ENCODE measurements at regions not wholly inside any gene's neighbourhood (a gene's known extent, or its start where the extent isn't known, plus 50 kb on each side); places are given as distances from the start of the nearest gene placed in this dataset.

GRCh38 chr2:177068967-177069366 lies 143.6 kb upstream of the HNRNPA3 start:
- Histone ChIP-seq H3K9me3 (ENCODE audit: control extremely low read depth in 1 of 5, control insufficient read depth in 4 of 5, insufficient read depth in 2 of 5, low read depth in 1 of 5, low read length in 4 of 5) (no peaks in the 10 kb centered on the region), H3K27ac (ENCODE audit: insufficient read depth in 1 of 2, low read depth in 1 of 2, low read length in 2 of 2, poor library complexity in 1 of 2, severe bottlenecking in 2 of 2) (no peak overlapping the region), H3K4me1 (ENCODE audit: control extremely low read depth in 1 of 4, control insufficient read depth in 4 of 4, insufficient read depth in 4 of 4, low read length in 3 of 4) (no peaks in the 10 kb centered on the region), H3K4me3 (ENCODE audit: control insufficient read depth in 1 of 7, extremely low read depth in 1 of 7, insufficient read depth in 4 of 7, low read depth in 2 of 7, low read length in 6 of 7) (no peak overlapping the region), H3K27me3 (replicated peaks in 2 of 5; ENCODE audit: control insufficient read depth in 4 of 5, insufficient read depth in 5 of 5, low read length in 4 of 5) (no peaks in the 10 kb centered on the region), H3K36me3 (ENCODE audit: control insufficient read depth in 4 of 4, insufficient read depth in 4 of 4, low read length in 3 of 4) (no peaks in the 10 kb centered on the region)
- ChIA-PET POLR2A (no interaction called here), CTCF (no interaction called here)
- WGBS (ENCODE audit: insufficient coverage) = no CpG with 5 or more reads among the region's 1 CpG
- DNase-seq = no peak

GRCh38 chr2:177072090-177072489 lies 140.5 kb upstream of the HNRNPA3 start:
- Histone ChIP-seq H3K27ac (ENCODE audit: insufficient read depth in 1 of 2, low read depth in 1 of 2, low read length in 2 of 2, poor library complexity in 1 of 2, severe bottlenecking in 2 of 2) (no peak overlapping the region), H3K36me3 (ENCODE audit: control insufficient read depth in 4 of 4, insufficient read depth in 4 of 4, low read length in 3 of 4) (no peaks in the 10 kb centered on the region), H3K9me3 (ENCODE audit: control extremely low read depth in 1 of 5, control insufficient read depth in 4 of 5, insufficient read depth in 2 of 5, low read depth in 1 of 5, low read length in 4 of 5) (no peaks in the 10 kb centered on the region), H3K4me1 (ENCODE audit: control extremely low read depth in 1 of 4, control insufficient read depth in 4 of 4, insufficient read depth in 4 of 4, low read length in 3 of 4) (no peaks in the 10 kb centered on the region), H3K27me3 (replicated peaks in 2 of 5; ENCODE audit: control insufficient read depth in 4 of 5, insufficient read depth in 5 of 5, low read length in 4 of 5) (no peaks in the 10 kb centered on the region), H3K4me3 (ENCODE audit: control insufficient read depth in 1 of 7, extremely low read depth in 1 of 7, insufficient read depth in 4 of 7, low read depth in 2 of 7, low read length in 6 of 7) (no peak overlapping the region)
- POLR2A ChIA-PET = no interaction called here
- CTCF ChIA-PET = interaction anchor here (0.7 to 2.2 kb wide), 3 partner anchors 9 to 30 kb away, joined by 3 to 6 read pairs (median 3); no protein-coding TSS in a partner anchor
- no CpG with 5 or more reads among the region's 2 CpGs for WGBS (ENCODE audit: insufficient coverage)
- DNase-seq = no peak

DNA sequence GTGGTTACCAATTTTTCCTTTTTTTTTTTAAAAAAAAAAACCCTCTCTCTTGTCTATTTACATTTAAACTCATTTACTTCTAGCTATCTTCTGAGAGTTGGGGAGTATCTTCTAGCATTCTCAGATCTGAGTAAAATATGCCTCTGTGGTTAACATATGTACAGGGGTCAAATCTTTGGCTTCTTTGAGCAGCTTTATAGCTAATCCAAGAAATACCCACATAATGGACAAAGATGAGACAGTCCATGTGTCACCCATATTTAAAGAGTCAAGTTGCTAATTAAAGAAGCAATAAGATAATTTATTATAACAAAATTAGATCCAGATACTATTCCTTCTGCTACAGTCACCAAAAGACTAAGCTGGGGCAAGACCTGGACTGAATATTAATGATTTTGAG lies 139.0 kb upstream of the HNRNPA3 start:
- Histone ChIP-seq H3K4me1 (ENCODE audit: control extremely low read depth in 1 of 4, control insufficient read depth in 4 of 4, insufficient read depth in 4 of 4, low read length in 3 of 4) (no peaks in the 10 kb centered on the region), H3K27me3 (replicated peaks in 2 of 5; ENCODE audit: control insufficient read depth in 4 of 5, insufficient read depth in 5 of 5, low read length in 4 of 5) (no peaks in the 10 kb centered on the region), H3K4me3 (ENCODE audit: control insufficient read depth in 1 of 7, extremely low read depth in 1 of 7, insufficient read depth in 4 of 7, low read depth in 2 of 7, low read length in 6 of 7) (no peak overlapping the region), H3K27ac (ENCODE audit: insufficient read depth in 1 of 2, low read depth in 1 of 2, low read length in 2 of 2, poor library complexity in 1 of 2, severe bottlenecking in 2 of 2) (no peak overlapping the region), H3K36me3 (ENCODE audit: control insufficient read depth in 4 of 4, insufficient read depth in 4 of 4, low read length in 3 of 4) (no peaks in the 10 kb centered on the region), H3K9me3 (ENCODE audit: control extremely low read depth in 1 of 5, control insufficient read depth in 4 of 5, insufficient read depth in 2 of 5, low read depth in 1 of 5, low read length in 4 of 5) (no peaks in the 10 kb centered on the region)
- no peak for DNase-seq
- ChIA-PET POLR2A (interaction anchor here (0.6 kb wide), 1 partner anchor 41 kb away, joined by 4 read pairs; no protein-coding TSS in a partner anchor), CTCF (no interaction called here)

DNA sequence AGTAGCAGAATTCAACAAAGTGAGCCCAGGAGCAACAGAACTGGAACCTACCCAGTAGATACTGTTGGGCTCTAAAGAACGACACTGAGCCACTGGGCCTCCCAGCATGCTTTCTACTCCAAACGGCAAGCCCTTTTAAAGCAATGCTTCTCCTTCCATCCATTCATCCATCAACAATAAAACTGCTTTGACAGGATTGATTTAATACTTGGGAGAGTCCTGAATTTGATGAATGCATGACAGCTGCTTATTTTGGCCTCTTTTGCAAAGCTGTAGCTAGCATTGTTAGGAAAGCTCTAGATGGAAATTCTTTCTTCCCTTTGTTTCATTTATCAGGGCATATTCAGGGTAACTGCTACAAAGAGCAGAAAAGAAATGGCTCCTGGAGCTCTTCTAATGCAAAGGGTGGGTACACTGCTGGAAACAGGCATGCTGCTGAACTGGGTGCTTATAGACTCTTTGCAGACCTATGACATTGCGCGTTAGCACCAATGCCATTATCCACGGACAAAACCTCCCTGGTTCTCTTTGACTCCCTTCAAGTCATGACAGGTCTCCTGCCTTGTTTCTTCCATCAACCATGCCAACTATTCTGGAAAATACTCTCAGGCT lies 138.4 kb upstream of the HNRNPA3 start:
- Histone ChIP-seq H3K4me3 (ENCODE audit: control insufficient read depth in 1 of 7, extremely low read depth in 1 of 7, insufficient read depth in 4 of 7, low read depth in 2 of 7, low read length in 6 of 7) (no peak overlapping the region), H3K27ac (ENCODE audit: insufficient read depth in 1 of 2, low read depth in 1 of 2, low read length in 2 of 2, poor library complexity in 1 of 2, severe bottlenecking in 2 of 2) (no peak overlapping the region), H3K27me3 (replicated peaks in 2 of 5; ENCODE audit: control insufficient read depth in 4 of 5, insufficient read depth in 5 of 5, low read length in 4 of 5) (no peaks in the 10 kb centered on the region), H3K9me3 (ENCODE audit: control extremely low read depth in 1 of 5, control insufficient read depth in 4 of 5, insufficient read depth in 2 of 5, low read depth in 1 of 5, low read length in 4 of 5) (no peaks in the 10 kb centered on the region), H3K4me1 (ENCODE audit: control extremely low read depth in 1 of 4, control insufficient read depth in 4 of 4, insufficient read depth in 4 of 4, low read length in 3 of 4) (no peaks in the 10 kb centered on the region), H3K36me3 (ENCODE audit: control insufficient read depth in 4 of 4, insufficient read depth in 4 of 4, low read length in 3 of 4) (no peaks in the 10 kb centered on the region)
- POLR2A ChIA-PET = no interaction called here
- CTCF ChIA-PET = no interaction called here
- no peak for DNase-seq
- 100% methylated on average over 3 of the region's 5 CpGs for WGBS (ENCODE audit: insufficient coverage)

DNA sequence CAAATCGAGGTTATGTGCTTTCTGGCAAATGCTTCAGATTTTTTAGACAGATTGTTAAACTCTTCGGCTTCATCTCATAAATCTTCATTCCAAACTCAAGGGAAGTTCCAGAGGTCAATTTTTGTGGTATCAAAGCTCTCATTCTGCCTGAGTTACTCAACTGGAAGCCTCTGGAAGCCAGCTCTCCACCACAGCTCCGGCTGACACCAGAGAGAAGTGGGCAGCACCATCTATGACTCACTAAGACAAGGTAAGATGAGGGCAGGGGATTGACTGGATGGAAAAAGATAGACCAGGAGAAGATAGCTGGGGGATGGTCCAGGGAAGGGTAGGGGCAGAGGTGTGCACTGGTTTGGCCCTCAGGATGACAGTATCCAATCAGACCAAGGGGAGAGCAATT lies 137.3 kb upstream of the HNRNPA3 start:
- Histone ChIP-seq H3K4me3 (ENCODE audit: control insufficient read depth in 1 of 7, extremely low read depth in 1 of 7, insufficient read depth in 4 of 7, low read depth in 2 of 7, low read length in 6 of 7) (no peak overlapping the region), H3K4me1 (ENCODE audit: control extremely low read depth in 1 of 4, control insufficient read depth in 4 of 4, insufficient read depth in 4 of 4, low read length in 3 of 4) (no peaks in the 10 kb centered on the region), H3K27me3 (replicated peaks in 2 of 5; ENCODE audit: control insufficient read depth in 4 of 5, insufficient read depth in 5 of 5, low read length in 4 of 5) (no peaks in the 10 kb centered on the region), H3K36me3 (ENCODE audit: control insufficient read depth in 4 of 4, insufficient read depth in 4 of 4, low read length in 3 of 4) (no peaks in the 10 kb centered on the region), H3K9me3 (ENCODE audit: control extremely low read depth in 1 of 5, control insufficient read depth in 4 of 5, insufficient read depth in 2 of 5, low read depth in 1 of 5, low read length in 4 of 5) (no peaks in the 10 kb centered on the region), H3K27ac (ENCODE audit: insufficient read depth in 1 of 2, low read depth in 1 of 2, low read length in 2 of 2, poor library complexity in 1 of 2, severe bottlenecking in 2 of 2) (no peak overlapping the region)
- ChIA-PET CTCF (no interaction called here), POLR2A (no interaction called here)
- WGBS (ENCODE audit: insufficient coverage) = 80% methylated on average over 1 of the region's 3 CpGs
- peak in 2 of 3 donors; percentile 25 to 62 for DNase-seq

DNA sequence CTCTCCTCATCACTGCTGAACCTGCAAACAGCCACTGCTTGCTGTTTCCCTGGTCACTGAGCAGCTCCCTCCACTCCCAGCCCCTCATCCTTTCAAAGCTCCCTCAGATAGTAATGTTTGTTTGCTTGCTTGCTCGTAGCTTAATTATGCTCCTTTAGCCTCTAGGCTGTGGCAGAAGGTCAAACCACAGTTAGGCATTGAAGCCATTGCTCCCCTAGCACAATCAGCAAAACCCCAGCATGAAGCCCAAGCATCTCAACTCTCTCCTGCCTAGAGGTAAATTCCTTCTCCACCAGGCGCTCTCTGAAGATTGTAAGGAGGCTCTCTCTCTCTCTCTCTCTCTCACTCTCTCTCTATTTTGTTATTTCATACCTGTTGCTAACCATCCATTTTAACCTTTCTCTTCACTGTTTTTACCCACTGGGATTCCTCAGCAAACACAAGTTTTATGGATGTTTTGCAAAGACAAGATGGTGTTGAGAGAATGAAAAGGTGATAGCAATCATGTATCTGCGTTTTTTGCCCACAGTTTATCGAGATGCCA lies 135.9 kb upstream of the HNRNPA3 start:
- Histone ChIP-seq H3K4me3 (ENCODE audit: control insufficient read depth in 1 of 7, extremely low read depth in 1 of 7, insufficient read depth in 4 of 7, low read depth in 2 of 7, low read length in 6 of 7) (no peak overlapping the region), H3K36me3 (ENCODE audit: control insufficient read depth in 4 of 4, insufficient read depth in 4 of 4, low read length in 3 of 4) (no peaks in the 10 kb centered on the region), H3K27me3 (replicated peaks in 2 of 5; ENCODE audit: control insufficient read depth in 4 of 5, insufficient read depth in 5 of 5, low read length in 4 of 5) (no peaks in the 10 kb centered on the region), H3K4me1 (ENCODE audit: control extremely low read depth in 1 of 4, control insufficient read depth in 4 of 4, insufficient read depth in 4 of 4, low read length in 3 of 4) (no peaks in the 10 kb centered on the region), H3K27ac (ENCODE audit: insufficient read depth in 1 of 2, low read depth in 1 of 2, low read length in 2 of 2, poor library complexity in 1 of 2, severe bottlenecking in 2 of 2) (no peak overlapping the region), H3K9me3 (ENCODE audit: control extremely low read depth in 1 of 5, control insufficient read depth in 4 of 5, insufficient read depth in 2 of 5, low read depth in 1 of 5, low read length in 4 of 5) (no peaks in the 10 kb centered on the region)
- no peak for DNase-seq
- 90% methylated on average over 1 of the region's 4 CpGs for WGBS (ENCODE audit: insufficient coverage)
- ChIA-PET CTCF (interaction anchor here (0.8 to 1.5 kb wide), 2 partner anchors 264 to 683 kb away, joined by 3 to 4 read pairs; no protein-coding TSS in a partner anchor), POLR2A (no interaction called here)

- Histone ChIP-seq H3K9me3 (ENCODE audit: control extremely low read depth in 1 of 5, control insufficient read depth in 4 of 5, insufficient read depth in 2 of 5, low read depth in 1 of 5, low read length in 4 of 5) (no peaks in the 10 kb centered on the region), H3K4me1 (ENCODE audit: control extremely low read depth in 1 of 4, control insufficient read depth in 4 of 4, insufficient read depth in 4 of 4, low read length in 3 of 4) (no peaks in the 10 kb centered on the region), H3K36me3 (ENCODE audit: control insufficient read depth in 4 of 4, insufficient read depth in 4 of 4, low read length in 3 of 4) (no peaks in the 10 kb centered on the region), H3K27me3 (replicated peaks in 2 of 5; ENCODE audit: control insufficient read depth in 4 of 5, insufficient read depth in 5 of 5, low read length in 4 of 5) (no peaks in the 10 kb centered on the region), H3K27ac (ENCODE audit: insufficient read depth in 1 of 2, low read depth in 1 of 2, low read length in 2 of 2, poor library complexity in 1 of 2, severe bottlenecking in 2 of 2) (no peak overlapping the region), H3K4me3 (ENCODE audit: control insufficient read depth in 1 of 7, extremely low read depth in 1 of 7, insufficient read depth in 4 of 7, low read depth in 2 of 7, low read length in 6 of 7) (no peak overlapping the region)
- POLR2A ChIA-PET = no interaction called here
- CTCF ChIA-PET = interaction anchor here (1.0 to 1.5 kb wide), 2 partner anchors 53 to 265 kb away, joined by 3 to 4 read pairs; no protein-coding TSS in a partner anchor
- no CpG with 5 or more reads among the region's 2 CpGs for WGBS (ENCODE audit: insufficient coverage)
- DNase-seq = no peak
These were observed 134.8 kb upstream of the HNRNPA3 start for GRCh38 chr2:177077778-177078177.
